ENCODE measurements at regions not wholly inside any gene's neighbourhood (a gene's known extent, or its start where the extent isn't known, plus 50 kb on each side); places are given as distances from the start of the nearest gene placed in this dataset.
A peak's percentile ranks its signal among the peaks of the same experiment; 100 is the strongest.

GRCh38 chr5:159734366-159734765, 181.9 kb upstream of the ADRA1B start:
- Histone ChIP-seq H3K4me1 (ENCODE audit: control insufficient read depth, insufficient read depth, low read length) (no peaks in the 10 kb centered on the region), H2AFZ (ENCODE audit: control insufficient read depth, low read depth, low read length) (no peak overlapping the region), H4K20me1 (ENCODE audit: control insufficient read depth, insufficient read depth) (no peaks in the 10 kb centered on the region), H3K9ac (ENCODE audit: control insufficient read depth, insufficient read depth, low read length) (no peak overlapping the region), H3K4me3 (no peak overlapping the region), H3K36me3 (ENCODE audit: control insufficient read depth in 2 of 2, insufficient read depth in 2 of 2, low read length in 1 of 2) (no peaks in the 10 kb centered on the region), H3K4me2 (ENCODE audit: control insufficient read depth, insufficient read depth) (no peak overlapping the region), H3K9me3 (replicated peaks; ENCODE audit: control insufficient read depth, insufficient read depth, low read length) (no peaks in the 10 kb centered on the region; the same call in 2 of the 3 replicates), H3K27ac (ENCODE audit: control insufficient read depth, insufficient read depth) (no peak overlapping the region), H3K79me2 (ENCODE audit: control insufficient read depth, insufficient read depth, low read length) (no peaks in the 10 kb centered on the region), H3K27me3 (replicated peaks in 1 of 2; ENCODE audit: control insufficient read depth in 2 of 2, insufficient read depth in 2 of 2, low read length in 1 of 2) (no peaks in the 10 kb centered on the region)
- BruUV-seq (replicated peaks): no TSS peak
- TF ChIP-seq MAX (IDR thresholded peaks at IDR 0.05; ENCODE audit: low read depth, low read length): no peak
- TF ChIP-seq IRF5 (IDR thresholded peaks at IDR 0.05; ENCODE audit: borderline replicate concordance): no peak
- TF ChIP-seq STAT1 (conservative IDR thresholded peaks at IDR 0.05): no peak
- TF ChIP-seq CBFB (IDR thresholded peaks at IDR 0.05; ENCODE audit: low read depth): no peak
- TF ChIP-seq SREBF1 (IDR thresholded peaks at IDR 0.05; ENCODE audit: low read length): no peak
- TF ChIP-seq NR2C1 (IDR thresholded peaks at IDR 0.05): no peak
- no peak for TF ChIP-seq HDGF (IDR thresholded peaks at IDR 0.05)
- TF ChIP-seq LARP7 (IDR thresholded peaks at IDR 0.05): no peak
- no peak for TF ChIP-seq CREB1 (IDR thresholded peaks at IDR 0.05; ENCODE audit: low read depth)
- no peak for TF ChIP-seq BACH1 (IDR thresholded peaks at IDR 0.05; ENCODE audit: borderline replicate concordance)
- no peak for TF ChIP-seq PAX8 (IDR thresholded peaks at IDR 0.05)
- no peak for TF ChIP-seq BMI1 (IDR thresholded peaks at IDR 0.05; ENCODE audit: borderline replicate concordance)
- no peak for TF ChIP-seq CREM (IDR thresholded peaks at IDR 0.05; ENCODE audit: low read depth)
- TF ChIP-seq BRCA1 (IDR thresholded peaks at IDR 0.05; ENCODE audit: low read depth, low read length): no peak
- intact Hi-C loops (cut with micrococcal nuclease; ENCODE audit: unreplicated experiment) (no loop called here), in situ Hi-C loops (cut with MboI) (no loop called here)
- FAIRE-seq (no peak), ATAC-seq (peak; percentile 21; the same call in 1 of the 3 replicates), DNase-seq (ENCODE audit: low read depth, low spot score) (no peak)
- ChIA-PET RAD21 (ENCODE audit: unreplicated experiment) (no interaction called here), SMC1A (ENCODE audit: uncharacterized antibody, unreplicated experiment) (no interaction called here), POLR2A (no interaction called here), CTCF (interaction anchor here (0.6 kb wide), 1 partner anchor 253 kb away, joined by 3 read pairs; no protein-coding TSS in a partner anchor)
- WGBS (ENCODE audit: insufficient coverage, insufficient replicate concordance, low lambda C conversion rate, missing lambda C conversion rate): 3% methylated on average over 2 of the region's 2 CpGs

All from GM12878 (cell line).